ENCODE measurements at regions not wholly inside any gene's neighbourhood (a gene's known extent, or its start where the extent isn't known, plus 50 kb on each side); places are given as distances from the start of the nearest gene placed in this dataset.
"Not testable (repeated sequence)": the region's sequence is repeated elsewhere in the genome, so short reads cannot be mapped to it uniquely, and the experiment has no call there.

GRCh38 chr15:20281567-20282275, 259.9 kb downstream of the GOLGA6L6 start:
- DNase-seq (ENCODE audit: missing footprints); intact Hi-C loops (cut with DNase I): not testable (repeated sequence)
- ATAC-seq: peak; percentile 49

GRCh38 chr15:20280933-20281463, 260.6 kb downstream of the GOLGA6L6 start:
- DNase-seq (ENCODE audit: missing footprints) (no peak), ATAC-seq (peak; percentile 21)
- intact Hi-C loops (cut with DNase I): no loop called here

- DNase-seq (ENCODE audit: missing footprints); intact Hi-C loops (cut with DNase I): not testable (repeated sequence)
- peak; percentile 24 for ATAC-seq
Observed at GRCh38 chr15:20280141-20280932, 261.3 kb downstream of the GOLGA6L6 start.

- DNase-seq (ENCODE audit: missing footprints); ATAC-seq; intact Hi-C loops (cut with DNase I): not testable (repeated sequence)
Observed at GRCh38 chr15:20279056-20279455, 262.5 kb downstream of the GOLGA6L6 start.

- DNase-seq (ENCODE audit: missing footprints); ATAC-seq; intact Hi-C loops (cut with DNase I): not testable (repeated sequence)
Observed at GRCh38 chr15:20278376-20278775, 263.2 kb downstream of the GOLGA6L6 start.

GRCh38 chr15:20277451-20277850, 264.1 kb downstream of the GOLGA6L6 start:
- DNase-seq (ENCODE audit: missing footprints); ATAC-seq; intact Hi-C loops (cut with DNase I): not testable (repeated sequence)

GRCh38 chr15:20276312-20277114, 265.1 kb downstream of the GOLGA6L6 start:
- ATAC-seq; DNase-seq (ENCODE audit: missing footprints); intact Hi-C loops (cut with DNase I): not testable (repeated sequence)

GRCh38 chr15:20275373-20275967, 266.1 kb downstream of the GOLGA6L6 start:
- DNase-seq (ENCODE audit: missing footprints); intact Hi-C loops (cut with DNase I); ATAC-seq: not testable (repeated sequence)

GRCh38 chr15:20272422-20273184, 269.0 kb downstream of the GOLGA6L6 start:
- ATAC-seq: peak; percentile 15
- intact Hi-C loops (cut with DNase I): no loop called here
- DNase-seq (ENCODE audit: missing footprints): no peak

GRCh38 chr15:20271647-20272046, 270.0 kb downstream of the GOLGA6L6 start:
- ATAC-seq (no peak), DNase-seq (ENCODE audit: missing footprints) (no peak)
- intact Hi-C loops (cut with DNase I): no loop called here

GRCh38 chr15:20269956-20270355, 271.6 kb downstream of the GOLGA6L6 start:
- ATAC-seq (peak; percentile 6), DNase-seq (ENCODE audit: missing footprints) (peak; percentile 83)
- intact Hi-C loops (cut with DNase I): not testable (repeated sequence)

- ATAC-seq; intact Hi-C loops (cut with DNase I); DNase-seq (ENCODE audit: missing footprints): not testable (repeated sequence)
Observed at GRCh38 chr15:20267996-20268395, 273.6 kb downstream of the GOLGA6L6 start.

- ATAC-seq; DNase-seq (ENCODE audit: missing footprints); intact Hi-C loops (cut with DNase I): not testable (repeated sequence)
Observed at GRCh38 chr15:20267051-20267730, 274.4 kb downstream of the GOLGA6L6 start.

- ATAC-seq; DNase-seq (ENCODE audit: missing footprints); intact Hi-C loops (cut with DNase I): not testable (repeated sequence)
Observed at GRCh38 chr15:20265710-20266109, 275.9 kb downstream of the GOLGA6L6 start.

- intact Hi-C loops (cut with DNase I): loop anchor here (5.0 kb wide), 1 partner anchor 86 kb away; no protein-coding TSS in a partner anchor
- DNase-seq (ENCODE audit: missing footprints): not testable (repeated sequence)
- ATAC-seq: peak; percentile 47
Observed at GRCh38 chr15:20261321-20262280, 280.0 kb downstream of the GOLGA6L6 start.

GRCh38 chr15:20260650-20261049, 280.9 kb downstream of the GOLGA6L6 start:
- not testable (repeated sequence) for DNase-seq (ENCODE audit: missing footprints); ATAC-seq
- intact Hi-C loops (cut with DNase I): loop anchor here (5.0 kb wide), 1 partner anchor 87 kb away; no protein-coding TSS in a partner anchor
